Osteoblast (primary cell): ENCODE measurements at regions not wholly inside any gene's neighbourhood (a gene's known extent, or its start where the extent isn't known, plus 50 kb on each side); places are given as distances from the start of the nearest gene placed in this dataset.

Source experiments
- DNase-seq: peaks from one replicate; pipeline ENCODE4 v3.0.0; 2011; ENCODE audit warnings: low spot score, mixed read lengths; ENCODE audit not compliant: insufficient read length; ENCODE audit errors: missing footprints
- H2AFZ ChIP-seq: 2 replicates; pipeline ENCODE4 v1.6.0; 2011; ENCODE audit warnings: mild to moderate bottlenecking, low read length
- H3K27ac ChIP-seq: 2 replicates; pipeline ENCODE4 v1.5.1; 2011; ENCODE audit warnings: mild to moderate bottlenecking, low read depth, low read length, moderate library complexity
- H3K27me3 ChIP-seq: 2 replicates; pipeline ENCODE4 v1.6.0; 2012; ENCODE audit warnings: mild to moderate bottlenecking, control low read depth, inconsistent platforms, low read length, moderate library complexity; ENCODE audit not compliant: insufficient read depth
- H3K36me3 ChIP-seq: 2 replicates; pipeline ENCODE4 v1.5.1; 2011; ENCODE audit warnings: mild to moderate bottlenecking, low read length, control low read depth, moderate library complexity; ENCODE audit not compliant: insufficient read depth
- H3K4me1 ChIP-seq: 2 replicates; pipeline ENCODE4 v1.5.1; 2011; ENCODE audit warnings: mild to moderate bottlenecking, low read length, control low read depth, moderate library complexity; ENCODE audit not compliant: insufficient read depth
- H3K4me2 ChIP-seq: 2 replicates; pipeline ENCODE4 v1.6.0; 2011; ENCODE audit warnings: mild to moderate bottlenecking, low read length; ENCODE audit not compliant: insufficient read depth
- H3K4me3 ChIP-seq: fragments of 200-600 bp; sonication (generic); 3 replicates; pipeline ENCODE4 v1.5.1; 2012; ENCODE audit warnings: mild to moderate bottlenecking, low read length, inconsistent platforms; ENCODE audit not compliant: insufficient read depth
- H3K79me2 ChIP-seq: 2 replicates; pipeline ENCODE4 v1.6.0; 2012; ENCODE audit warnings: mild to moderate bottlenecking, low read length, control low read depth, inconsistent platforms; ENCODE audit not compliant: insufficient read depth
- H3K9me3 ChIP-seq: 2 replicates; pipeline ENCODE4 v1.5.1; 2011; ENCODE audit warnings: low read depth, low read length, control low read depth
- H4K20me1 ChIP-seq: 2 replicates; pipeline ENCODE4 v1.6.0; 2012; ENCODE audit warnings: mild to moderate bottlenecking, low read length, control low read depth; ENCODE audit not compliant: insufficient read depth
- TF ChIP-seq, protein P1 (sequence below): IDR thresholded peaks from 2 replicates; pipeline ENCODE4 v1.5.1; 2011; ENCODE audit warnings: mild to moderate bottlenecking, low read depth, low read length, moderate library complexity; ENCODE audit errors: extremely low read depth

DNA sequence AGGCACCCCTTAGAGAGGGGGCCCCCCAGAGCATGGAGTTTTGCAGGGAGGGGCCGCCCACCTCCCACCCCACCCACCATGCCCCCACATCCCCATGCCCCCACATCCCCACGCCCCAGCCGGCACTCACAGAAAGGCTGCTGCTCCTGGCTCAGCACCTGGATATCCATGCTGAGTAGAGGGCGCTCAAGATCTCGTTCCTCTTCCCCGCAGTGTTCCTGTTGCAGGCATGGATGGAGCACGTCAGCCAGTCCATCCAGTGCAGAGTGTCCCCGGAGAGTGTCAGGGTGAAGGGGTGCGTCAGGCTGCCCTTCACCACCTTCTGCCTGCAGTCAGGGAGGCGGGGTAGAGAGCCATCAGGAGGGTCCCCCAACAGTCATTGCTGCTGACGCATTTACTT, 156.2 kb downstream of the CRYBB2 start:
- no peak overlapping the region for H3K4me2 ChIP-seq
- H3K4me1 ChIP-seq = no peaks in the 10 kb centered on the region
- H3K4me3 ChIP-seq = no peak overlapping the region
- H3K9me3 ChIP-seq = no peaks in the 10 kb centered on the region
- H4K20me1 ChIP-seq = peaks cover 9% of the 10 kb centered on the region
- no peaks in the 10 kb centered on the region for H3K79me2 ChIP-seq
- peak; percentile 1 for DNase-seq
- peaks cover 7% of the 10 kb centered on the region for H3K36me3 ChIP-seq
- no peaks in the 10 kb centered on the region for H3K27me3 ChIP-seq
- H2AFZ ChIP-seq = no peak overlapping the region
- H3K27ac ChIP-seq = no peak overlapping the region
- TF ChIP-seq, protein P1, sequence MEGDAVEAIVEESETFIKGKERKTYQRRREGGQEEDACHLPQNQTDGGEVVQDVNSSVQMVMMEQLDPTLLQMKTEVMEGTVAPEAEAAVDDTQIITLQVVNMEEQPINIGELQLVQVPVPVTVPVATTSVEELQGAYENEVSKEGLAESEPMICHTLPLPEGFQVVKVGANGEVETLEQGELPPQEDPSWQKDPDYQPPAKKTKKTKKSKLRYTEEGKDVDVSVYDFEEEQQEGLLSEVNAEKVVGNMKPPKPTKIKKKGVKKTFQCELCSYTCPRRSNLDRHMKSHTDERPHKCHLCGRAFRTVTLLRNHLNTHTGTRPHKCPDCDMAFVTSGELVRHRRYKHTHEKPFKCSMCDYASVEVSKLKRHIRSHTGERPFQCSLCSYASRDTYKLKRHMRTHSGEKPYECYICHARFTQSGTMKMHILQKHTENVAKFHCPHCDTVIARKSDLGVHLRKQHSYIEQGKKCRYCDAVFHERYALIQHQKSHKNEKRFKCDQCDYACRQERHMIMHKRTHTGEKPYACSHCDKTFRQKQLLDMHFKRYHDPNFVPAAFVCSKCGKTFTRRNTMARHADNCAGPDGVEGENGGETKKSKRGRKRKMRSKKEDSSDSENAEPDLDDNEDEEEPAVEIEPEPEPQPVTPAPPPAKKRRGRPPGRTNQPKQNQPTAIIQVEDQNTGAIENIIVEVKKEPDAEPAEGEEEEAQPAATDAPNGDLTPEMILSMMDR = no peak

DNA sequence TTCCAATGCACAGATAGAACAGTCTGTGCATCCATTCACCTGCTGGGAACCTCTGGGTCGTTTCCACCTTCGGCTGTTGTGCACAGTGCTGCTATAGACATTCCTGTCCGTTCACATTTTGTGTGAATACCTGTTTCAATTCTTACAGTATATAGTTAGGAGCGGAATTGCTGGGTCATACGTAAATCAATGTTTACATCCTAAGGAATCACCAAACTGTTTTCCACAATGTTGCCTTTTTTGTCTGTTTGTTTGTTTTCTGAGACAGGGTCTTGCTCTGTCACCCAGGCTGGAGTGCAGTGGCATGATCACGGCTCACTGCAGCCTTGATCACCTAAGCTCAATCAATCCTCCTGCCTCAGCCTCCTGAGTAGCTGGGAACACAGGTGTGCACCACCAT, 158.3 kb downstream of the CRYBB2 start:
- no peaks in the 10 kb centered on the region for H3K79me2 ChIP-seq
- H3K4me1 ChIP-seq = no peaks in the 10 kb centered on the region
- H3K4me3 ChIP-seq = no peak overlapping the region
- no peak for DNase-seq
- H3K4me2 ChIP-seq = no peak overlapping the region
- peaks cover 12% of the 10 kb centered on the region for H3K36me3 ChIP-seq
- H3K27ac ChIP-seq = no peak overlapping the region
- TF ChIP-seq, protein P1 = no peak
- no peak overlapping the region for H2AFZ ChIP-seq
- no peaks in the 10 kb centered on the region for H3K9me3 ChIP-seq
- H4K20me1 ChIP-seq = peaks cover 11% of the 10 kb centered on the region
- H3K27me3 ChIP-seq = no peaks in the 10 kb centered on the region

DNA sequence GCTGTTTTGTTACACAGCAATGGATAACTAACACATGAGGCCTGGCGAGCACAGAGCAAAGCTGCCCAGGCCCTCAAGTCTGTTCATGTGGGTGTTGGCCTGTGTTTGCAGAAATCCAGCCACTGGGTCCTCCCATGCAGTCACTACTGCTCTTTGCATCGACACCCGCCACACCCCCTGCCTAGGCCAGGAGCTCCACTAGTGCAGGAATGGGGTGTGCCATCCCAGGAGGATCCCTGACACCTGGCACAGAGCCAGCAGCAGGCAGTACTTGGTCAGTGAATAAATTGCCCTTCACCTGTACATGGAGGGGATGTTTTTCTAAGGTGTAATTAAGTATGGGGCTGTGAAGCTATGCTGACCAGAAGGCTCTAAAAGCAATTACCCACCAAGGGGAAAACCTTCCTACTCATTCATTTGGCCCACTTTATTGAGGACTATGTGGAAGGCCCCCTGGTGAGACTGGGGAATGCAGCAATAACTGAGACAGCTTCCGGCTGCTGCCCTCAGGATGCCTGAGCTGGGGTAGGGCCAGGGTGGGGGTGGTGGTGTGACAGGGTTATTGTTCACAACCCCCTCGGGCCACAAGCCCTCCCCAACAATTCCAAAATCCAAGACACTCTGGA, 160.8 kb downstream of the CRYBB2 start:
- Histone ChIP-seq H3K9me3 (no peaks in the 10 kb centered on the region), H3K4me1 (no peaks in the 10 kb centered on the region), H3K27me3 (no peaks in the 10 kb centered on the region), H3K4me2 (no peak overlapping the region), H3K36me3 (peaks cover 12% of the 10 kb centered on the region), H4K20me1 (peaks cover 16% of the 10 kb centered on the region), H3K27ac (no peak overlapping the region), H2AFZ (no peak overlapping the region), H3K4me3 (no peak overlapping the region), H3K79me2 (peaks cover 6% of the 10 kb centered on the region)
- no peak for DNase-seq
- TF ChIP-seq, protein P1 = no peak

DNA sequence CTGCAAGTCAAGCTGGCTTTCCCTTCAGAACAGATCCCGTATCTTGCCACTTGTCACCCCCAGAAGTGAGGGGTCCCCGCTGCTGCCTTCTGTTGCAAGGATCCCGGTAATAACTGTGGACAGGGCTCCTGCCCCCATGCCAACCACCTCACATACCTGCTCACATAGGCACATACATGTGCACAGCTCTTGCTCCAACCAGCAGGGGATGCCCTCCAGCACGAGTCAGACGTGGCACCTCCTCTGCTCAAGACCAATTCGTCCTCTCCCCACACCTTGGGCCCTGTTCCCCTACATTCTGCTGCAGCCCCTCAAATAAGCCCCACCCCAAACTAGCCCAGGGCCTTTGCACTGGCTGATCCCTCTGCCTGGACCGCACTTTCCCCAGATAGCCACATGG, 163.3 kb downstream of the CRYBB2 start:
- H3K9me3 ChIP-seq = no peaks in the 10 kb centered on the region
- H3K79me2 ChIP-seq = peaks cover 28% of the 10 kb centered on the region
- no peaks in the 10 kb centered on the region for H3K27me3 ChIP-seq
- H2AFZ ChIP-seq = no peak overlapping the region
- H3K4me1 ChIP-seq = no peaks in the 10 kb centered on the region
- no peak overlapping the region for H3K4me2 ChIP-seq
- H3K27ac ChIP-seq = no peak overlapping the region
- H4K20me1 ChIP-seq = peaks cover 28% of the 10 kb centered on the region
- DNase-seq = no peak
- TF ChIP-seq, protein P1 = no peak
- peaks cover 8% of the 10 kb centered on the region for H3K36me3 ChIP-seq
- no peak overlapping the region for H3K4me3 ChIP-seq
